Neural progenitor cell (in vitro differentiated cells): ENCODE measurements at regions not wholly inside any gene's neighbourhood (a gene's known extent, or its start where the extent isn't known, plus 50 kb on each side); places are given as distances from the start of the nearest gene placed in this dataset.
A peak's percentile ranks its signal among the peaks of the same experiment; 100 is the strongest.

ENCODE experiments used
- DNase-seq: peaks from one replicate; pipeline ENCODE4 v3.0.0-alpha.2; 2016; ENCODE audit warnings: low spot score
- H2AFZ ChIP-seq: fragments of 200-600 bp; sonication (generic); replicated peaks from 2 replicates; pipeline ENCODE4 v1.6.1; 2016; ENCODE audit warnings: antibody characterized with exemption
- H3F3A ChIP-seq: fragments of 200-600 bp; sonication (generic); 2 replicates; pipeline ENCODE4 v1.6.1; 2016; ENCODE audit warnings: antibody characterized with exemption, low read depth
- H3K27ac ChIP-seq: fragments of 200-600 bp; sonication (generic); 2 replicates; pipeline ENCODE4 v1.5.1; 2016; ENCODE audit warnings: mild to moderate bottlenecking
- H3K27me3 ChIP-seq: fragments of 200-600 bp; sonication (generic); 2 replicates; pipeline ENCODE4 v1.6.1; 2016; ENCODE audit warnings: mild to moderate bottlenecking, moderate library complexity
- H3K36me3 ChIP-seq: fragments of 200-600 bp; sonication (generic); 2 replicates; pipeline ENCODE4 v1.5.1; 2016
- H3K4me1 ChIP-seq: fragments of 200-600 bp; sonication (generic); 2 replicates; pipeline ENCODE4 v1.6.1; 2016; ENCODE audit warnings: mixed run types
- H3K4me2 ChIP-seq: fragments of 200-600 bp; sonication (generic); 2 replicates; pipeline ENCODE4 v1.6.1; 2016
- H3K4me3 ChIP-seq: fragments of 200-600 bp; sonication (generic); 2 replicates; pipeline ENCODE4 v1.5.1; 2016
- H3K79me2 ChIP-seq: fragments of 200-600 bp; sonication (generic); 2 replicates; pipeline ENCODE4 v1.6.1; 2016; ENCODE audit warnings: low read depth
- H3K9ac ChIP-seq: fragments of 200-600 bp; sonication (generic); 2 replicates; pipeline ENCODE4 v1.6.1; 2016
- H3K9me3 ChIP-seq: fragments of 200-600 bp; sonication (generic); 2 replicates; pipeline ENCODE4 v1.5.1; 2016; ENCODE audit warnings: low read depth
- H4K20me1 ChIP-seq: fragments of 200-600 bp; sonication (generic); 2 replicates; pipeline ENCODE4 v1.6.1; 2016; ENCODE audit warnings: low read depth
- H3K27ac Mint-ChIP-seq: 3 replicates; pipeline ENCODE4 v1.8.0; 2021; ENCODE audit warnings: mixed read lengths
- H3K27me3 Mint-ChIP-seq: 2 replicates; pipeline ENCODE4 v1.8.0; 2022; ENCODE audit warnings: low read depth, mild to moderate bottlenecking, inconsistent platforms, moderate library complexity, mixed read lengths; ENCODE audit not compliant: insufficient read depth
- H3K36me3 Mint-ChIP-seq: 3 replicates; pipeline ENCODE4 v1.8.0; 2021; ENCODE audit warnings: mixed read lengths
- H3K4me1 Mint-ChIP-seq: 3 replicates; pipeline ENCODE4 v1.8.0; 2021; ENCODE audit warnings: mixed read lengths
- H3K4me3 Mint-ChIP-seq: 3 replicates; pipeline ENCODE4 v1.8.0; 2021; ENCODE audit warnings: mild to moderate bottlenecking, moderate library complexity, mixed read lengths
- H3K9me3 Mint-ChIP-seq: 3 replicates; pipeline ENCODE4 v1.8.0; 2020; ENCODE audit warnings: mixed read lengths
- EZH2 ChIP-seq: fragments of 200-600 bp; sonication (generic); IDR thresholded peaks from 2 replicates; pipeline ENCODE4 v1.6.1; 2017; ENCODE audit warnings: antibody characterized with exemption, mild to moderate bottlenecking, moderate library complexity
- EZH2phosphoT487 ChIP-seq: fragments of 200-600 bp; sonication (generic); IDR thresholded peaks from 2 replicates; pipeline ENCODE4 v1.6.1; 2017; ENCODE audit warnings: antibody characterized with exemption
- TF ChIP-seq, protein P1 (sequence below): fragments of 200-600 bp; sonication (generic); IDR thresholded peaks from 2 replicates; pipeline ENCODE4 v1.5.1; 2017; ENCODE audit warnings: antibody characterized with exemption, mild to moderate bottlenecking

DNA sequence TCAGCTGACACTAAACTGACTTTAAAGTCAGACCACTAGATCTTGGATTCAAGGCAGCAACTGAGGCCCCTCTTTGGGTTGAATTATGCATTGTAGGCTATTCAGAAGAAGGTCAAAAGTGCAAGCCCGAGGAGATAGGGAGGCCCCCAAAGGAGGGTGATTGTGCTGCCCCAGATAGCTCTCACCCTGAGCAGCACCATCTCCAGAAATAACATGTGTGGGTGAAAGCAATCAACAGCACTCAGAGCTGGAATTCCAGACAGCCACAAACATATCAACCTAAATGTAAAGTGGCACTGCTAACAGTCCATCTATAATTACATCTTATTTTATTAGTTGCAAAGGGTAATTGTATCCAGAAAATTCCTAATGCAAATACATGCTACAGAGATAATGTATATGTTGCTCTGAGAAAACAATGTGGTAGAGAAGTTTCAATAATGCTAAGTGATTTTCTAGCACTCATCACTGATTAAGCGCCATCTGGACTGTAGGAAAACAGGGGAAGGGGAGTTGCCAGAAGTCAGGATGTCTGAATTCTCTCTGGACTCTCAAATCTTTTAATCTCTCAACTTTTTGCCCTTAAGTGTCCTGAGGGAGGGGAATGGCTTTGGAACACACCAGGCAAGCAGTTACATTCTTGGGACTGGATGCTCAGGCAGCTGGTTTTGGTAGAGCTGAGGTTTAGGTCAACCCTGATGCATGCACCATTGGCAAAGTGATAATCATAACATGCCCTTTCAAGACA is 61.8 kb upstream of the SFRP2 start:
- no peaks in the 10 kb centered on the region for H3K27me3 ChIP-seq
- no peak for DNase-seq
- H3F3A ChIP-seq, result no peaks in the 10 kb centered on the region
- peak overlapping the region; percentile 57 for H3K4me2 ChIP-seq
- no peaks in the 10 kb centered on the region for H3K9me3 ChIP-seq
- TF ChIP-seq EZH2, result no peak
- TF ChIP-seq, protein P1, sequence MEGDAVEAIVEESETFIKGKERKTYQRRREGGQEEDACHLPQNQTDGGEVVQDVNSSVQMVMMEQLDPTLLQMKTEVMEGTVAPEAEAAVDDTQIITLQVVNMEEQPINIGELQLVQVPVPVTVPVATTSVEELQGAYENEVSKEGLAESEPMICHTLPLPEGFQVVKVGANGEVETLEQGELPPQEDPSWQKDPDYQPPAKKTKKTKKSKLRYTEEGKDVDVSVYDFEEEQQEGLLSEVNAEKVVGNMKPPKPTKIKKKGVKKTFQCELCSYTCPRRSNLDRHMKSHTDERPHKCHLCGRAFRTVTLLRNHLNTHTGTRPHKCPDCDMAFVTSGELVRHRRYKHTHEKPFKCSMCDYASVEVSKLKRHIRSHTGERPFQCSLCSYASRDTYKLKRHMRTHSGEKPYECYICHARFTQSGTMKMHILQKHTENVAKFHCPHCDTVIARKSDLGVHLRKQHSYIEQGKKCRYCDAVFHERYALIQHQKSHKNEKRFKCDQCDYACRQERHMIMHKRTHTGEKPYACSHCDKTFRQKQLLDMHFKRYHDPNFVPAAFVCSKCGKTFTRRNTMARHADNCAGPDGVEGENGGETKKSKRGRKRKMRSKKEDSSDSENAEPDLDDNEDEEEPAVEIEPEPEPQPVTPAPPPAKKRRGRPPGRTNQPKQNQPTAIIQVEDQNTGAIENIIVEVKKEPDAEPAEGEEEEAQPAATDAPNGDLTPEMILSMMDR, result no peak
- no peak for TF ChIP-seq EZH2phosphoT487
- peaks cover 44% of the 10 kb centered on the region for H3K9me3 Mint-ChIP-seq
- H2AFZ ChIP-seq, result no peak overlapping the region
- H4K20me1 ChIP-seq, result no peaks in the 10 kb centered on the region
- no peak overlapping the region for H3K27ac ChIP-seq
- H3K27me3 Mint-ChIP-seq, result peaks cover 2% of the 10 kb centered on the region
- no peaks in the 10 kb centered on the region for H3K36me3 ChIP-seq
- peaks cover 48% of the 10 kb centered on the region for H3K36me3 Mint-ChIP-seq
- no peak overlapping the region for H3K4me3 ChIP-seq
- peaks cover 22% of the 10 kb centered on the region for H3K4me1 Mint-ChIP-seq
- H3K27ac Mint-ChIP-seq, result peak overlapping the region; percentile 36
- peaks cover 16% of the 10 kb centered on the region for H3K4me1 ChIP-seq
- H3K9ac ChIP-seq, result no peak overlapping the region
- H3K4me3 Mint-ChIP-seq, result no peak overlapping the region
- no peaks in the 10 kb centered on the region for H3K79me2 ChIP-seq

DNA sequence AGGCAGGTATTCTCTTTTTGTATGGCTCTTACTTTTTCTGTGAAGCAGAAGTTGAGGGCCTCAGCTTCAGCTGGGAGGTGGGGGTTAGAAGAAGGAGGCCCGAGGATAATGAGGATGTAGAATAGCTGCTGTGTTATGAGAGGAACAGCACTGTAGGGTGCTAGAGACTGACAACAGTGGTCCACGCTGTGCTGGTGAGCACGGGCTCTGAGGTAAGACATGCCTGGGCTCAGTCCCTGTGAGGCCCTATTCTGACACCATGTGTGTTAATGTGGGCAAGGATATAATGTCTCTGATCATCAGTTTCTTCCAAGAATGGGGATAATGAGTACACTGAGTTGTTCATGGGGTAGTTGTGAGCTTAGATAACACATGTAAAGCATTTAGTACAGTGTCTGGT is 55.3 kb upstream of the SFRP2 start:
- Histone ChIP-seq H3K4me3 (no peak overlapping the region), H3K79me2 (no peaks in the 10 kb centered on the region), H3K4me1 (peaks cover 11% of the 10 kb centered on the region), H3K27me3 (no peaks in the 10 kb centered on the region), H4K20me1 (no peaks in the 10 kb centered on the region), H3K4me2 (no peak overlapping the region), H3K9me3 (peaks cover 6% of the 10 kb centered on the region), H3F3A (no peaks in the 10 kb centered on the region), H3K27ac (no peak overlapping the region), H3K36me3 (no peaks in the 10 kb centered on the region), H3K9ac (no peak overlapping the region), H2AFZ (no peak overlapping the region)
- peaks cover 46% of the 10 kb centered on the region for H3K9me3 Mint-ChIP-seq
- H3K4me1 Mint-ChIP-seq, result peaks cover 3% of the 10 kb centered on the region
- H3K4me3 Mint-ChIP-seq, result no peak overlapping the region
- TF ChIP-seq EZH2 (no peak), EZH2phosphoT487 (no peak)
- TF ChIP-seq, protein P1, result no peak
- no peak overlapping the region for H3K27ac Mint-ChIP-seq
- H3K36me3 Mint-ChIP-seq, result peaks cover 53% of the 10 kb centered on the region
- DNase-seq, result no peak
- peaks cover 2% of the 10 kb centered on the region for H3K27me3 Mint-ChIP-seq
